Fibroblast of lung (primary cell): ENCODE measurements at regions not wholly inside any gene's neighbourhood (a gene's known extent, or its start where the extent isn't known, plus 50 kb on each side); places are given as distances from the start of the nearest gene placed in this dataset.

Source experiments
- CTCF ChIP-seq, 2 donors: IDR thresholded peaks in 1 of 2; conservative IDR thresholded peaks in 1 of 2; 1 replicate in 1 of 2; 2 replicates in 1 of 2; pipeline ENCODE4 v1.5.1; 2011 to 2012; ENCODE audit warnings: low read length in 2 of 2, control low read depth in 1 of 2, inconsistent platforms in 1 of 2, low read depth in 1 of 2, mild to moderate bottlenecking in 1 of 2
- EZH2 ChIP-seq: IDR thresholded peaks from 2 replicates; pipeline ENCODE4 v1.5.1; 2012; ENCODE audit warnings: low read length, control low read depth, mild to moderate bottlenecking; ENCODE audit errors: missing control alignments

GRCh38 chr15:66900586-66901310, 164.7 kb upstream of the SMAD3 start:
- TF ChIP-seq CTCF (conservative IDR thresholded peaks at IDR 0.05 in 1 of 2, IDR thresholded peaks at IDR 0.05 in 1 of 2; ENCODE audit: low read depth in 1 of 2, low read length in 2 of 2), result no peak
- no peak for TF ChIP-seq EZH2
